ENCODE measurements at regions not wholly inside any gene's neighbourhood (a gene's known extent, or its start where the extent isn't known, plus 50 kb on each side); places are given as distances from the start of the nearest gene placed in this dataset.
"Not testable (repeated sequence)": the region's sequence is repeated elsewhere in the genome, so short reads cannot be mapped to it uniquely, and the experiment has no call there.

DNA sequence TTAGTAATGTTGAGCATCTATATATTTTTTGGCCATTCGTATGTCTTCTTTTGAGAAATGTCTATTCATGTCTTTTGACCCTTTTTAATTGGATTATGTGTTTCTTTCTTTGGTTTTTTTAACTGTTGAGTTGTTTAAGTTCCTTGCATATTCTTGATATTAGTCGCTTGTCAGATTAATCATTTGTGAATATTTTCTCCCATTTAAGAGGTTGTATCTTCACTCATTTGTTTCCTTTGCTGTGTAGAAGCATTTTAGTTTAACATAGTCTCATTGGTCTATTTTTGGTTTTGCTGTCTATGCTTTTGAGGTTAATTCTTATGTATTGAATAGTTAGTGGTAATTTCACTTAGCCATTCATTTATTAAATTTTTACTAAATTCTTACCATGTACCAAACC is 283.8 kb downstream of the ZPLD1 start:
- Histone ChIP-seq H3K9me3 (no peaks in the 10 kb centered on the region), H3K4me3 (no peak overlapping the region), H3K36me3 (replicated peaks in 1 of 2; ENCODE audit: insufficient read depth in 1 of 2, low read depth in 2 of 2) (no peaks in the 10 kb centered on the region), H3K27me3 (no peaks in the 10 kb centered on the region), H3K27ac (no peak overlapping the region), H3K4me1 (no peaks in the 10 kb centered on the region)
- WGBS, 2 donors: 39 to 63% methylated on average over 2 of the region's 2 CpGs
- intact Hi-C loops (cut with DNase I): no loop called here
- TF ChIP-seq, protein P1, sequence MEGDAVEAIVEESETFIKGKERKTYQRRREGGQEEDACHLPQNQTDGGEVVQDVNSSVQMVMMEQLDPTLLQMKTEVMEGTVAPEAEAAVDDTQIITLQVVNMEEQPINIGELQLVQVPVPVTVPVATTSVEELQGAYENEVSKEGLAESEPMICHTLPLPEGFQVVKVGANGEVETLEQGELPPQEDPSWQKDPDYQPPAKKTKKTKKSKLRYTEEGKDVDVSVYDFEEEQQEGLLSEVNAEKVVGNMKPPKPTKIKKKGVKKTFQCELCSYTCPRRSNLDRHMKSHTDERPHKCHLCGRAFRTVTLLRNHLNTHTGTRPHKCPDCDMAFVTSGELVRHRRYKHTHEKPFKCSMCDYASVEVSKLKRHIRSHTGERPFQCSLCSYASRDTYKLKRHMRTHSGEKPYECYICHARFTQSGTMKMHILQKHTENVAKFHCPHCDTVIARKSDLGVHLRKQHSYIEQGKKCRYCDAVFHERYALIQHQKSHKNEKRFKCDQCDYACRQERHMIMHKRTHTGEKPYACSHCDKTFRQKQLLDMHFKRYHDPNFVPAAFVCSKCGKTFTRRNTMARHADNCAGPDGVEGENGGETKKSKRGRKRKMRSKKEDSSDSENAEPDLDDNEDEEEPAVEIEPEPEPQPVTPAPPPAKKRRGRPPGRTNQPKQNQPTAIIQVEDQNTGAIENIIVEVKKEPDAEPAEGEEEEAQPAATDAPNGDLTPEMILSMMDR (IDR thresholded peaks at IDR 0.05): no peak
- TF ChIP-seq POLR2A (IDR thresholded peaks at IDR 0.05): no peak
- ATAC-seq (no peak), DNase-seq (no peak)

DNA sequence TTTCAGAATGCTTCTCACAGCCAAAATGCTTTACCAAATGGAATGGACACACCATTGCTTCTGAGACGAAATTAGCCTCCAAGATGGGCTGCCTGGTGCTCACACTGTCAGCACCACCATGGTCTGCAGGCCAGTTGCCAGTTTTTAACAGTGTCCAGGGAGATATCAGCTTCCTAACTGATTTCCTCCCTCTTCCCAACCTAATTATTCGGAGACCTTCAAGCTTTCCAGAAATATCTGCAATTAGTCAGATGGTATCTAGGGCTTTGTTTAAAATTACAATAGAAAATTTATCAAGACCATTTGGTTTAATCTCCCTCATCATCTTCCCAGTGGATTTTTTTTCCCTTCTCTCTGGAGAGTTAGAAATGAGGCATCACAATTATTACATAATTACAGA is 287.5 kb downstream of the ZPLD1 start:
- no peak for ATAC-seq
- TF ChIP-seq POLR2A (IDR thresholded peaks at IDR 0.05): no peak
- TF ChIP-seq, protein P1 (IDR thresholded peaks at IDR 0.05): no peak
- H3K27ac ChIP-seq: no peak overlapping the region
- H3K9me3 ChIP-seq: no peaks in the 10 kb centered on the region
- H3K27me3 ChIP-seq: no peaks in the 10 kb centered on the region
- intact Hi-C loops (cut with DNase I): no loop called here
- H3K4me3 ChIP-seq: no peak overlapping the region
- WGBS, 2 donors: 30 to 43% methylated on average over 2 of the region's 2 CpGs
- H3K36me3 ChIP-seq (replicated peaks in 1 of 2; ENCODE audit: insufficient read depth in 1 of 2, low read depth in 2 of 2): no peaks in the 10 kb centered on the region
- H3K4me1 ChIP-seq: no peaks in the 10 kb centered on the region
- no peak for DNase-seq

DNA sequence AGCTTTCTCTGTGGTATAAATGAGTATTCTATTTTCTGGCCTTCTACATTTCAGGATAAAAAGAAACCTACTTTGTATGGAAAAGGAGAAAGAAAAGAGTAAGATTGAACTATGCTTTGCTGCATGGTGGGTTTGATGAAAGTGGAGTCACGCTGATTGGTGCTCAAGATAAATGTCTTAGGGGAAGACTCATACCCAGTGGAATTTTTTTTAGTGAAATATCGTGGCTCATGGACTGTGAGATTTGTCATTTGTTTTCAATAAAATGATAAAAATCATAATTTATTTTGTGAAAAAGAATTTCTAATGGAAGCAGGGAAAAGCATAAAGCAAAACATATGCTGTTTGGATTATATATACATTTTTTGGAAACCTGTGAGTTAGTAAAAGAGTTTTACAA is 292.5 kb downstream of the ZPLD1 start:
- H3K4me1 ChIP-seq: no peaks in the 10 kb centered on the region
- no peaks in the 10 kb centered on the region for H3K9me3 ChIP-seq
- no peak overlapping the region for H3K4me3 ChIP-seq
- WGBS, 2 donors: 70 to 72% methylated on average over 2 of the region's 2 CpGs
- TF ChIP-seq, protein P1 (IDR thresholded peaks at IDR 0.05): no peak
- TF ChIP-seq POLR2A (IDR thresholded peaks at IDR 0.05): no peak
- DNase-seq (no peak), ATAC-seq (no peak)
- intact Hi-C loops (cut with DNase I): no loop called here
- H3K36me3 ChIP-seq (replicated peaks in 1 of 2; ENCODE audit: insufficient read depth in 1 of 2, low read depth in 2 of 2): no peaks in the 10 kb centered on the region
- H3K27ac ChIP-seq: no peak overlapping the region
- H3K27me3 ChIP-seq: no peaks in the 10 kb centered on the region

DNA sequence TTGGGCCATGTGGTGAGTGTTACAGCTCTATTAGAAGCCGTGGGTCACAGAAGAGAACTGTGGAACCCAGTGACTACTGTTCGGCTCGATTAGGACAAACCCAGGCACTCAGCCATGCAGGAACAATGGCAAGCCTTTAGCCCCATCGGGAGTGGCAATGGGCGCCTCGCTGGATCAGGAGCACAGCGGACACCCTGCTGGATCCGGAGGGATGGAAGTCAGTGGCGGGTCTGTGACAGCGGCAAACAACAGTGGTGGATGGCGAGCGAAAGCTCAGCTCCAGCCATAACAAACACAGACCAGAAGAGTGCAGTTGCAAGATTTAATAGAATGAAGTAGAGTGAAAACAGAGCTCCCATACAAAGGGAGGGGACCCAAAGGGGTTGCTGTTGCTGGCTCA is 297.8 kb downstream of the ZPLD1 start:
- 90 to 95% methylated on average over 10 to 12 of the region's 12 CpGs for whole genome bisulfite sequencing, 2 donors
- H3K4me3 ChIP-seq; ATAC-seq; H3K27ac ChIP-seq; H3K36me3 ChIP-seq (replicated peaks in 1 of 2; ENCODE audit: insufficient read depth in 1 of 2, low read depth in 2 of 2); H3K4me1 ChIP-seq; DNase-seq; H3K27me3 ChIP-seq; intact Hi-C loops (cut with DNase I); H3K9me3 ChIP-seq: not testable (repeated sequence)

DNA sequence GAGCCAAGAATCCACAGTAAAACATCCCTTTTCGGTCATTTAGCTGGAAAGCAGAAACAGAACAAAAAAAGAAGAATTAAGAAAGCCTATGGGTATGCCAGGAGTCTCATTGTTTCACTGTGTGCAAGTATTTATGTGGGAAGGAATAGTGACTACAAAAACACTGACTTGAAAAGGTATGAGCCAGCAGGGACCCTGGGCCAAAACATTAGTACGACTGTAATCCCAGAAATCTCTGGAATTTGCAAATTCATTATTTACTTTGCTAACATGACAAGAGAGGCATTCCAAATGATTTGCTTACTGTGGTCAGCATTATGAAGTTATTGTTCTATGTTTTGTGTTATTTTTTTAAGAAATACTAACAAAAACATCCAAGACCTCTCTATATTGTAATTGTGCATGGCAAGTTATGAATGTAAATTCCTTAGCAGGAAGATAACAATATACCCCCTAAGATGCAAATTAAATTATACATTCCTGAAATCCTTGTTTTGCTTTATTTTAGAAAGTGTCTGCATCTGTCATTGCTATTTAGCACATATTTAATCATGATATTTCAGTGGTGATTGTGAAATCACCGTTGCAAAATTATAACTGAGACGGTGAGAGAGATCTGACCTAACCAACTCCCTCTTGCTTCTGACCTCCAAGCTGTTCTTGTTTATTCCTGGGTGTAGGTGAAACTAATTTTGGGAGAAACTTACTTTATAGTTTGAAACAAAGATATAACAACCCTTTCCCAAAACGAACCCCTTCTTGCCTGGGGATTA is 299.2 kb downstream of the ZPLD1 start:
- Histone ChIP-seq H3K36me3 (replicated peaks in 1 of 2; ENCODE audit: insufficient read depth in 1 of 2, low read depth in 2 of 2) (no peaks in the 10 kb centered on the region), H3K4me1 (no peaks in the 10 kb centered on the region), H3K27ac (no peak overlapping the region), H3K9me3 (no peaks in the 10 kb centered on the region), H3K27me3 (no peaks in the 10 kb centered on the region), H3K4me3 (no peak overlapping the region)
- DNase-seq: no peak
- TF ChIP-seq, protein P1 (IDR thresholded peaks at IDR 0.05): no peak
- no peak for TF ChIP-seq POLR2A (IDR thresholded peaks at IDR 0.05)
- intact Hi-C loops (cut with DNase I): no loop called here
- peak; percentile 21 for ATAC-seq
- 32 to 33% methylated on average over 5 of the region's 5 CpGs for WGBS, 2 donors

Data from body of pancreas (tissue), 4 donors.